HG02798 (cell line): ENCODE measurements at regions not wholly inside any gene's neighbourhood (a gene's known extent, or its start where the extent isn't known, plus 50 kb on each side); places are given as distances from the start of the nearest gene placed in this dataset.
"Not testable (repeated sequence)": the region's sequence is repeated elsewhere in the genome, so short reads cannot be mapped to it uniquely, and the experiment has no call there.

Source experiments
- ATAC-seq: cut with Tn5 transposase; IDR thresholded peaks from one replicate; pipeline ENCODE4 v1.9.1; 2021; ENCODE audit warnings: mild to moderate bottlenecking; ENCODE audit not compliant: unreplicated experiment, poor library complexity

- ATAC-seq = no peak
Measured at GRCh38 chr5:164303646-164304215, 798.3 kb downstream of the MAT2B start.

- ATAC-seq = no peak
Measured at GRCh38 chr5:164306662-164307061, 801.2 kb downstream of the MAT2B start.

GRCh38 chr5:164312801-164313200, 807.4 kb downstream of the MAT2B start:
- no peak for ATAC-seq

- ATAC-seq = no peak
Measured at GRCh38 chr5:164317676-164318075, 812.3 kb downstream of the MAT2B start.

- ATAC-seq = no peak
Measured at GRCh38 chr5:164319161-164319560, 813.7 kb downstream of the MAT2B start.

GRCh38 chr5:164324239-164324638, 818.8 kb downstream of the MAT2B start:
- ATAC-seq = no peak

GRCh38 chr5:164326219-164326618, 820.8 kb downstream of the MAT2B start:
- ATAC-seq = no peak

- not testable (repeated sequence) for ATAC-seq
Measured at GRCh38 chr5:164327166-164327565, 821.7 kb downstream of the MAT2B start.

- no peak for ATAC-seq
Measured at GRCh38 chr5:164332349-164333196, 827.2 kb downstream of the MAT2B start.

- ATAC-seq = no peak
Measured at GRCh38 chr5:164335837-164336236, 830.4 kb downstream of the MAT2B start.

GRCh38 chr5:164336276-164336675, 830.9 kb downstream of the MAT2B start:
- no peak for ATAC-seq

GRCh38 chr5:164336906-164337305, 831.5 kb downstream of the MAT2B start:
- no peak for ATAC-seq

- ATAC-seq = no peak
Measured at GRCh38 chr5:164341056-164341619, 835.7 kb downstream of the MAT2B start.

- no peak for ATAC-seq
Measured at GRCh38 chr5:164345173-164345849, 839.9 kb downstream of the MAT2B start.

GRCh38 chr5:164345853-164346252, 840.4 kb downstream of the MAT2B start:
- ATAC-seq = no peak

GRCh38 chr5:164346785-164347630, 841.6 kb downstream of the MAT2B start:
- peak; percentile 49 for ATAC-seq

GRCh38 chr5:164350236-164350635, 844.8 kb downstream of the MAT2B start:
- ATAC-seq = no peak

GRCh38 chr5:164351245-164351834, 845.9 kb downstream of the MAT2B start:
- no peak for ATAC-seq

- ATAC-seq = no peak
Measured at GRCh38 chr5:164352695-164353094, 847.3 kb downstream of the MAT2B start.

- ATAC-seq = no peak
Measured at GRCh38 chr5:164353155-164353554, 847.7 kb downstream of the MAT2B start.
